ENCODE measurements at regions not wholly inside any gene's neighbourhood (a gene's known extent, or its start where the extent isn't known, plus 50 kb on each side); places are given as distances from the start of the nearest gene placed in this dataset.

GRCh38 chr4:57193209-57193810 is 83.1 kb upstream of the IGFBP7 start:
- no peak for TF ChIP-seq CTCF (conservative IDR thresholded peaks at IDR 0.05)
- TF ChIP-seq ZFX (IDR thresholded peaks at IDR 0.05), result no peak
